CD4-positive, alpha-beta T cell treated with Interleukin-17A for 4 hours (primary cell): ENCODE measurements at regions not wholly inside any gene's neighbourhood (a gene's known extent, or its start where the extent isn't known, plus 50 kb on each side); places are given as distances from the start of the nearest gene placed in this dataset.

Experiments
- DNase-seq: peaks from one replicate; pipeline ENCODE4 v3.0.0-alpha.2; 2020; ENCODE audit warnings: mixed read lengths

DNA sequence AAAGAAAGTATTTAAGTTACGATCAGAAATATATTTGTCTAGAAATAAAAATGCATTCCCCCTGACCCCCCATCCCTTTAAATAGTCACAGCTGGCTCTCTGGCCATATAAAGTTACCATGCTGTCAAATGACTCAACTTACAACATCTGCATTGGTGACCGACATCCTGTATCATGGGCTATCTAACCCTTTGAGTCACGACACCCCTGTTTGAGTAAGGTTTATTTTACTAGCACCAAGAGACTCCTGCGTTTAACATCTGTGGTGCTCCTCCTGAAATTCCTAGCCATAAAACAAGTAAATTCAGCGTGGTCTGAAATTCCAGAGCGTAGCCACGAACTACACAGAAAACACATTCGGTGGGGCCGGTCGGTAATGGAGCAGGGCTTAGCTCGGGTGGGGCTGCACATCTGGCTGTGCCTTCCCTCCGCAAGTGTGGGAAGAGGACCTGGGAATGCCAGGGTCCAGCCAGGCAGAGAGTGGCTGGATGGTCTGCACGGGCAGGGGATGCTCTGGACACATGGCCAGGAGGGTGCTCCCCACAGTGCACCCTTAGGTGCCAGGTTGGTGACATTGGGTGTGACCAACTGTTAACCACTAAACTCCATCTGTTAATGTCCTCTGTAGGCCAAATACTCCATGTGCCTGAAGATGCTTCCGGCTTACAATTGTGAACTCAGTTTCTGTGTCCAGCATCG is 53.0 kb upstream of the CLDN14 start:
- DNase-seq = no peak

- DNase-seq = no peak
Observed at GRCh38 chr21:36533468-36533848, 53.5 kb upstream of the CLDN14 start.

DNA sequence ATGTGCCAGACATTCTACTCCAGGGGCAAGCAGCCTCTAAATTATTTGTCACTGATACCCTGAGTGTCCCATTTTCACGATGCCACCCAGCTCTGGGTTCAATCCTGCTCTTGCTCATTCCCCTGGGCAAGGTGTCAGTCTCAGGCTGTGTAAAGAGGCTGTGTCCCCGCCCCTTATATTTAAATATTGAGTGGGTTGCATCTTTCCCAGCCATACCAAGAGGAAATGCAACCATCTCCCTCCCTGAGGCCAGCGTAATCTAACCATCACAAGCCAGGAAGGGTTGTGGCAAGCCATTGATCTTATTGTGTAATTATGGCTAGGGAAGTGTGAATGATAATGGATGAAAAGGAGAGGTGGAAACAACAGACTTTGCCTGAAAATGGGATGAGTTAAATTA is 54.7 kb upstream of the CLDN14 start:
- no peak for DNase-seq

DNA sequence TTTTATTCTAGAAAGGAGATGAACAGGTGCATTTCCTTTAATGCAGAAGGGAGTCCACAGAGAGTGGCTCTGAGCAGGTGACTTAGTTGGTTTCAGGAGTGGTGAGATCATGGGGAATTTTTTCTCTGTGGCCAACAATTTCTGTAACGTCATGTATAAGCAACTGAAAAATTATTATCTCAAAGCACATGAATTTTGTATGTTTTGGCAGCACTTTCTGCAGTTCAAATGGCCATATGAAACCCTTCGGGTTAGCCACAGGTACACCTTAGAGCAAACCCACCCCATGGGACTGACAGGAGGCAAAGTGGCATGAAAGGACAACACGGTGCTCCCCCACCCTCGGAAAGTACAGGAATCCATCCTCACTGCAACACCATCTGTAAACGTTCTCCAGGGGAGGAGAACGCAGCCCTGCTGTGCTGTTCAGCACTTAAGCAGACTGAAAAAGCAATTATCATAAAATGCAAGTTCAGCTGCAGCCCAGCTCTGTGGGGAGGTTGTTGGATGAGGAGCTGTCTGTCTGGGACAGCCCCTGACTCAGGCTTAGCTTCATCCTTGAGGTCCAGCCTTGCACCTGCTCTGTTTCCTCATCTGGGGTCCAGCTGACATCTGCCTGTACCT is 55.8 kb upstream of the CLDN14 start:
- no peak for DNase-seq

GRCh38 chr21:36538761-36539160 is 58.8 kb upstream of the CLDN14 start:
- no peak for DNase-seq

DNA sequence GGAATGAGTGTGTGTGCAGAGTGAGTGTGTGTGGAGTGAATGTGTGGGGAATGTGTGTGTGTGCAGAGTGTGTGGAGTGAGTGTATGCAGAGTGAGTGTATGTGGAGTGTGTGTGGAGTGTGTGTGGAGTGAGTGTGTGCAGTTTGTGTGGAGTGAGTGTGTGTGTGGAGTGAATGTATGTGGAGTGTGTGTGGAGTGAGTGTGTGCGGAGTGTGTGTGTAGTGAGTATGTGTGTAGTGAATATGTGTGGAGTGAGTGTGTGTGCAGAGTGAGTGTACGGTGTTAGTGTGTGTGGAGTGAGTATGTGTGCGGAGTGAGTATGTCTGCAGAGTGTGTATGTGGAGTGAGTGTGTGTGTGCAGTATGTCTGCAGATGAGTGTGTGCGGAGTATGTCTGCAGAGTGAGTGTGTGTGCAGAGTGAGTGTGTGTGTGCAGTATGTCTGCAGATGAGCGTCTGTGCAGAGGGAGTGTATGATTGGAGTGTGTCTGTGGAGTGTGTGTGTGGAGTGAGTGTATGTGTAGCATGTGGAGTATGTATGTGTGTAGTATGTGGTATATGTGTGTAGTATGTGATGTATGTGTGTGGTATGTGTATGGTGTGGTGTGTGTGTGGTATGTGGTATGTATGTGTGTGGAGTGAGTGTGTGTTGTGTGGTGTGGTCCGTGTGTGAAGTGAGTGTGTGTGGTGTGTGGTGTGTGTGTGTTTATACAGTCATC is 59.7 kb upstream of the CLDN14 start:
- DNase-seq = no peak

- DNase-seq = no peak
Observed at GRCh38 chr21:36540700-36541099, 60.8 kb upstream of the CLDN14 start.

GRCh38 chr21:36541721-36542139 is 61.8 kb upstream of the CLDN14 start:
- DNase-seq = no peak

DNA sequence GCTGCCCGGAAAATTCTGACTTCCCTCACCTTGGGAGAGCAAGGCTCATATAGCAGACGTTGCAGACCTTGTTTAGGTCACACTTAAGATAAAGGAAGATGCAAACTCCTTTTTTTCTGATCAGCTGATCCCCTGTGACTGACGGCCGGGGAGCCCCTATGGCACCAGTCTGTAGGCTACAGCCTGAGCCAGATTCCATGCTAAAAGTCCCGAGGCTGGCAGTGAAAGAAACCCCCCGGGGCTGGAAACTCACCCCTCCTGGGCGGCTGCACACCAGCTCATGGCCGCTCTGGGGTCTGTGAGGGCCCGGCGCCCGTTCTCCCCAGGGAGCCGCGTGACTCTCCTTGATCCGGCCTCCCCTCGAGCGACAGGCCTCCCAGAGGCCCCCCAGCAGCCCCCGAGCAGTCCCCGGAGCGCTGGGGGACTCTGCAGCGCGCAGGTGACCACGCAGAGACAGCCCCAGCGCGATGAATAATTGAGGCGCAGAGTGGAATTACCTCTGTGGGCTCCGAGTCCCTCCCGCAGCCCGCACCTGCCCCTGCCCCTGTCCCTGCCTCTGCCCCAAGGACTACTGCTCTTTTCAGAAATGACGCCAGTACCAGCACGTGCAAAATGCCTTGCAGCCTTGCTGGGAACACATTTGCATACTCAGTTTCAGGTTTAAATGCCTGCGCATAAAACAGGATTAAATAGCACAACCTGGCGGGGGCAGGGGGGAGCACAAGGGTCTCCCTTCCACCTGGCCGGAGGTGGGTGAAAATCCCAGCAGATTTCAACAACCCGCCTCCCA is 62.6 kb upstream of the CLDN14 start:
- DNase-seq = no peak

DNA sequence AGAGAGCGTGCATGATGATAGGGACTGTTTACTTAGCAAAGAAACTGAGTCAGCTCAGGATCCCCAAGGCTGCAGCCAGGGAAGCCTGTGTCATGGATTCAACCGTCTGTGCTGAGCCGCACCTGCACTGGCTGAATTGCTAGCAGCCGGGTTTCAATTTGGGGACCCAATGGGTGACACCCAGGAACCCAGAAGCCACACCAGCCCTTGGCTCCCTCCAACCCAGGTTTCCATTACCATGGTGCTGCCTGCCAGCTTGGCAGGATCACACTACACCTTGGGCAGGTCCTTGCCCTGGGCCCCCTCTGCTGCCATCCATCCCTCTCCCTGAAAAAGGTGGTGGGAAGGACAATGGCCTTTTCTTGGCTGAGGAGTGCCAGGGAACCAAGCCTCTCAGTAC is 64.0 kb upstream of the CLDN14 start:
- DNase-seq = no peak

GRCh38 chr21:36544545-36544944 is 64.6 kb upstream of the CLDN14 start:
- no peak for DNase-seq

DNA sequence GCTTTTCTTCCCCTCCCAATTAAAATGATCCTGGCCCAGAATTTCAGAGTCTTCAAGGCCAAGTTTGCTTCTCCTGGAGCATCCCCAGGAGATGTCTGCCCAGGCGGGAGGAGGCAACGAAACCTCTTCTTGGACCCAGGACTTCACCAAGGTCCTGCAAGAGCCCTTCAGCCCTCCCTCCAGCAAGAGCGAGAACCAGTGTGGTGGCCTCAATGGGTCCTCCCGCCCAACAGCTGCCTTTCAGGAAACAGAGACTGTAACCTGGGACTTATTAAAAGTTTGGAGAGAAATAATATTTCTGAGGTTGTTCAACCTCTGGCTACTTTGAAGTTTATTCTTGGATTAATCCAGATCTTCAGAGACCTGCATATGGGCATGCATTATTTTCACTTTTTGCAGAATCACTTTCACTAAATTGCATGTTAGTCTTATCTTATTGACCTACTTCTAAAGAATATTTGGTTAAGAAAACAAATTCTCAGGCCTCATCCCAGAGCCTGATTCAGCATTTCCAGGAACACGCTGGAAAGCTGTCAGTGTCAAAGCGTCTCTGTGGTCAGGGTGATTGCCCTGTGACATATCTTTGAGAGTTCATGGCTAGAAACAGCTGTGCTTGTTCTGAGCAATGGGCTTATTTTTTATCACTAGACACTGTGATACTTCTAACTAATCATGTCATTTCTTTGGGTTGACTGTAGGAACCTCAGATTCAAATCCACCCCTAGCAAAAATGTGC is 66.0 kb upstream of the CLDN14 start:
- no peak for DNase-seq

DNA sequence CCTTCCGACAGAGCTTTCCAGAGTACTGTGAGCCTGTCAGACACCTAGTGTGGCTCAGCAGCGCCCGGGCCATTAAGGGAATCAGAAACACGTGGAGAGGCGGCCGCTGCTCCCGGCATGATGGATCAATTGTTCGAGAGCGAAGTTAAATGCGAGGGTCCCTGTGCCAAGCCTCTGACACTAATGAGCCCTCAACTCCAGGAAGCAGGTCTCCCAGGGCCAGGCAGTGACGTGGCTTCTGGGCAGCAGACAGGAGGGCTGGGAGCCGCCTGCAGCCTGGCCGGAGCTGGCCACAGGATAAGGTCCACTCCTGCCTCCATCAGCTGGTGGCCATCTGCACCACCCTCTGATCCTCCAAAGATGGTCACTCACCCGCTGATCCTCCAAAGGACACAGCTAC is 67.5 kb upstream of the CLDN14 start:
- DNase-seq = no peak

DNA sequence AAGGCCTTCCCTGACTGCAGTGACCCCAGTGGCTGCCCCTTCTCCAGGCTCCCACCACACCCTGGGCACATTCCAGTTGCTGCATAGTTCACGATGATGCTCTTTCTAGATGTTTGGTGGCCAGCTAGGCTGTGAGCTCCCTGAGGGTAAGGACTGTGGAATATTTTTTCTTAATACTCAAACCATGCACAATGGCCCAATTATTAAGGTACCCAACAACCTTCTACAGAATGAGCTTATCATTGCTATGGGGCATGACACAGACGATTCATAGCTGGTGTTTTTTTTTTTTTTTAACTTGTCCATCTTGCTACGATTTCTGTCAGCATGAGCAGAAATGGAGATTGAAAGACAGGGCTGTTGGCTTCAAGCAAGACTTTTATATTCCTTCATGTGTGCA is 68.9 kb upstream of the CLDN14 start:
- DNase-seq = no peak

GRCh38 chr21:36549470-36549869 is 69.5 kb upstream of the CLDN14 start:
- no peak for DNase-seq

DNA sequence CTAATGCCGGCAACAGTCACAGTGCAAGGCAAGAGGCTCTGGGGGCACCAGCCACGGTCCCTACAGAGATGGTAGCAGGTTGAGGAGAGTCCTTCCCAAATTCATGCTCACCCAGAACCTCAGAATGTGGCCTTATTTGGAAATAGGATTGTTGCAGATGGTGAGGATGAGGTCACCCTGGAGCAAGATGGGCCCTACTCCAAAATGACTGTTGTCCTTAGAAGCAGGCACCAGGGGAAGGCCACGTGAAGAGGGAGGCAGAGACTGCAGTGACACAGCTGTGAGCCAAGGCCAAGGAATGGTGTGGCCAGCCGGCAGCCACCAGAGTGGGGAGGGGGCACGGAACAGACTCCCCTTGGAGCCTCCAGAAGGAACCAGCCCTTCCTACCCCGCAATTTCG is 70.8 kb upstream of the CLDN14 start:
- no peak for DNase-seq

- DNase-seq = no peak
Observed at GRCh38 chr21:36551321-36551720, 71.4 kb upstream of the CLDN14 start.

DNA sequence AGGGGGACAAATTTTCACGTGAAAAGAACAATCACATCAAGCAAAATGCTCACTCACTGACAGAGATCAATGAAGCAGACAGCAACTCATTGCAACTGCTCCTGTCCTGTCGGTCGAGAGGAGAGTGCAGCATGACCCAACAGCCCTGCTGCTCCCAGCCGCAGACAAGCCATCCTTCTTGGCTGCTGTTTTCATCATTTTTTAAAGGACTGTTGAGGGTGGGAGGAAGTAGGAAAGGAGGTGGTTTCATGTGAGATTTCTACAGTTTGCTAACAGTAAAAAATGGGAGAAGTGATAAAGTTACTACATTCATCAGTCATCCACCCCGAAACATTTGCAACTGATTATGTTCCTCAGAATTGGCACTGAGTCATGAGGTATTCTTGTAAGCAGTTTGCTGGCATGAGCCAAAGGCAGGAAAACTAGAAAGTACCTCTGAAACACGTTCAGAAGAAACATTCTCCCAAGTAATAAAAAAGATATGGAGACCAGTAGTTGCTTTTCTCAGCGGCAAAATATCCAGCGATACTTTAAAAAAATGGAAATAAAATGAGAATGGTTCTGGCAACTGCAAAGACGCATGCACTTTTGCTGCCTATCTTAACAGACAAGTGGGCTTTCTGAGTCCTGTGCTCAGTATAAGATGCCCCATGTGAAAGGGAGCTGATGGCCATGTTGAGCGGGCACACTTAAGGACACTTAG is 72.0 kb upstream of the CLDN14 start:
- no peak for DNase-seq

DNA sequence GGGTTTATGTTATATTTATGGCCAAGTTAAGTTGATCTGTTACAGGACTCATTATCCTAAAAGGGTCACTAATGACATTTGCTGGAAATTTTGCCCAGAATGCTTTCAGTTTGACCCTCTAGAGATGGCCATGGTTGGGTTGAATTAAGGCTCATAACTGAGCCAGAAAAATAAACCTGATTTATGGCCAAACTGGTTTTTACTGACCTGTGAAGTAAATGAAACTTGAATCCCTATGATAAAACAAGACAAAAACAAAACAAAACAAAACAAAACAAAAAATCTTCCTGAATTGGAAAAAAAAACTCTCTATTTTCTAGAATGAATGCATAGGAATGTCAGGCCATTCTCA is 72.5 kb upstream of the CLDN14 start:
- no peak for DNase-seq

- no peak for DNase-seq
Observed at GRCh38 chr21:36553406-36553805, 73.5 kb upstream of the CLDN14 start.

- no peak for DNase-seq
Observed at GRCh38 chr21:36554411-36555157, 74.7 kb upstream of the CLDN14 start.
